H1 (cell line): ENCODE measurements at regions not wholly inside any gene's neighbourhood (a gene's known extent, or its start where the extent isn't known, plus 50 kb on each side); places are given as distances from the start of the nearest gene placed in this dataset.

ENCODE experiments used
- EGR1 ChIP-seq: IDR thresholded peaks from 2 replicates; pipeline ENCODE4 v1.6.1; 2011; ENCODE audit warnings: low read depth, low read length, borderline replicate concordance
- HDAC2 ChIP-seq, 2 experiments: fragments of 300-600 bp in 1 of 2; sonication (generic) in 1 of 2; IDR thresholded peaks; 2 replicates each; pipeline ENCODE4 v1.6.1; 2011 to 2012; ENCODE audit warnings: low read depth in 2 of 2, low read length in 2 of 2, mild to moderate bottlenecking in 2 of 2, moderate library complexity in 2 of 2, borderline replicate concordance in 1 of 2, inconsistent platforms in 1 of 2
- KDM1A ChIP-seq: fragments of 200-600, 300-600 bp; sonication (generic); IDR thresholded peaks from 2 replicates; pipeline ENCODE4 v1.7.1; 2016; ENCODE audit warnings: mild to moderate bottlenecking, low read length, borderline replicate concordance
- POU5F1 ChIP-seq: IDR thresholded peaks from 2 replicates; pipeline ENCODE4 v1.6.1; 2011; ENCODE audit warnings: low read depth, mild to moderate bottlenecking, low read length, moderate library complexity
- SAP30 ChIP-seq: fragments of 300-600 bp; sonication (generic); IDR thresholded peaks from 2 replicates; pipeline ENCODE4 v1.7.1; 2012; ENCODE audit warnings: low read length, moderate library complexity, mild to moderate bottlenecking, inconsistent platforms; ENCODE audit not compliant: insufficient read depth, insufficient replicate concordance
- TF ChIP-seq, protein P1 (sequence below): fragments of 300-600 bp; sonication (generic); IDR thresholded peaks from 2 replicates; pipeline ENCODE4 v1.7.1; 2012; ENCODE audit warnings: low read length, moderate library complexity, mild to moderate bottlenecking, inconsistent platforms; ENCODE audit not compliant: insufficient replicate concordance

DNA sequence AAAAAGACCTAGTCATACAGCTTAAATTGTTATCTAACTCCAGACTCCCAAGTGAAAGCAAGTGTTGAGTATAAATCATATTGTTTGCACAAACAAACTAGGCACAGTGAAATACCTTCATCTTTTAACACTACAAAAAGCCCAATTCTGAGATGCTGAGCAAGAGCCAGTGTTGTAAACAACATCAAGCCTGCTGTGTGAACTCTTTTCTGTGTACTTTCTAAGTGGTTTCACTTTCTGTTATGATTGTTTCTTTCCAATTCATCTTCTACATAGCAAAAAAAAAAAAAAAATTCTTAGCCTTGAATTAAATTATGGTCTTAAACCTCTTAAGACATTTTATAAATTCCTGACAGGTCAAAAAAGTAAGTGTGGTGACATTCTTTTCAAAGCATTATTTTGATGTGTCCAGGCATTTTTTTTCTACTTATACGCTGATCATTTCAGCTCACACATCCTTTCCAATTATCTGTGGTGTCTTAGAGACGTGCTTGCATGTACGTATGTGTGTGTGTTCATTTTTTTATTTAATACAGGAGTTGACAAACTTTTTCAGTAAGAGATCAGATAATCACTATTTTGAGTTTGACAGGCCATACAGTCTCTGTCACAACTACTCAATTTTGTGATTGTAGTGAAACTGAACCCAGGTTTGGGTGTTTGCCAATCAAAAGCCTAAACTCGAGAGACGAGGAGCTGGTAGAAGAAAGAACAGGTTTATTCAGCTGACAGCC is 556.1 kb downstream of the CDH9 start (continued):
- TF ChIP-seq, protein P1, sequence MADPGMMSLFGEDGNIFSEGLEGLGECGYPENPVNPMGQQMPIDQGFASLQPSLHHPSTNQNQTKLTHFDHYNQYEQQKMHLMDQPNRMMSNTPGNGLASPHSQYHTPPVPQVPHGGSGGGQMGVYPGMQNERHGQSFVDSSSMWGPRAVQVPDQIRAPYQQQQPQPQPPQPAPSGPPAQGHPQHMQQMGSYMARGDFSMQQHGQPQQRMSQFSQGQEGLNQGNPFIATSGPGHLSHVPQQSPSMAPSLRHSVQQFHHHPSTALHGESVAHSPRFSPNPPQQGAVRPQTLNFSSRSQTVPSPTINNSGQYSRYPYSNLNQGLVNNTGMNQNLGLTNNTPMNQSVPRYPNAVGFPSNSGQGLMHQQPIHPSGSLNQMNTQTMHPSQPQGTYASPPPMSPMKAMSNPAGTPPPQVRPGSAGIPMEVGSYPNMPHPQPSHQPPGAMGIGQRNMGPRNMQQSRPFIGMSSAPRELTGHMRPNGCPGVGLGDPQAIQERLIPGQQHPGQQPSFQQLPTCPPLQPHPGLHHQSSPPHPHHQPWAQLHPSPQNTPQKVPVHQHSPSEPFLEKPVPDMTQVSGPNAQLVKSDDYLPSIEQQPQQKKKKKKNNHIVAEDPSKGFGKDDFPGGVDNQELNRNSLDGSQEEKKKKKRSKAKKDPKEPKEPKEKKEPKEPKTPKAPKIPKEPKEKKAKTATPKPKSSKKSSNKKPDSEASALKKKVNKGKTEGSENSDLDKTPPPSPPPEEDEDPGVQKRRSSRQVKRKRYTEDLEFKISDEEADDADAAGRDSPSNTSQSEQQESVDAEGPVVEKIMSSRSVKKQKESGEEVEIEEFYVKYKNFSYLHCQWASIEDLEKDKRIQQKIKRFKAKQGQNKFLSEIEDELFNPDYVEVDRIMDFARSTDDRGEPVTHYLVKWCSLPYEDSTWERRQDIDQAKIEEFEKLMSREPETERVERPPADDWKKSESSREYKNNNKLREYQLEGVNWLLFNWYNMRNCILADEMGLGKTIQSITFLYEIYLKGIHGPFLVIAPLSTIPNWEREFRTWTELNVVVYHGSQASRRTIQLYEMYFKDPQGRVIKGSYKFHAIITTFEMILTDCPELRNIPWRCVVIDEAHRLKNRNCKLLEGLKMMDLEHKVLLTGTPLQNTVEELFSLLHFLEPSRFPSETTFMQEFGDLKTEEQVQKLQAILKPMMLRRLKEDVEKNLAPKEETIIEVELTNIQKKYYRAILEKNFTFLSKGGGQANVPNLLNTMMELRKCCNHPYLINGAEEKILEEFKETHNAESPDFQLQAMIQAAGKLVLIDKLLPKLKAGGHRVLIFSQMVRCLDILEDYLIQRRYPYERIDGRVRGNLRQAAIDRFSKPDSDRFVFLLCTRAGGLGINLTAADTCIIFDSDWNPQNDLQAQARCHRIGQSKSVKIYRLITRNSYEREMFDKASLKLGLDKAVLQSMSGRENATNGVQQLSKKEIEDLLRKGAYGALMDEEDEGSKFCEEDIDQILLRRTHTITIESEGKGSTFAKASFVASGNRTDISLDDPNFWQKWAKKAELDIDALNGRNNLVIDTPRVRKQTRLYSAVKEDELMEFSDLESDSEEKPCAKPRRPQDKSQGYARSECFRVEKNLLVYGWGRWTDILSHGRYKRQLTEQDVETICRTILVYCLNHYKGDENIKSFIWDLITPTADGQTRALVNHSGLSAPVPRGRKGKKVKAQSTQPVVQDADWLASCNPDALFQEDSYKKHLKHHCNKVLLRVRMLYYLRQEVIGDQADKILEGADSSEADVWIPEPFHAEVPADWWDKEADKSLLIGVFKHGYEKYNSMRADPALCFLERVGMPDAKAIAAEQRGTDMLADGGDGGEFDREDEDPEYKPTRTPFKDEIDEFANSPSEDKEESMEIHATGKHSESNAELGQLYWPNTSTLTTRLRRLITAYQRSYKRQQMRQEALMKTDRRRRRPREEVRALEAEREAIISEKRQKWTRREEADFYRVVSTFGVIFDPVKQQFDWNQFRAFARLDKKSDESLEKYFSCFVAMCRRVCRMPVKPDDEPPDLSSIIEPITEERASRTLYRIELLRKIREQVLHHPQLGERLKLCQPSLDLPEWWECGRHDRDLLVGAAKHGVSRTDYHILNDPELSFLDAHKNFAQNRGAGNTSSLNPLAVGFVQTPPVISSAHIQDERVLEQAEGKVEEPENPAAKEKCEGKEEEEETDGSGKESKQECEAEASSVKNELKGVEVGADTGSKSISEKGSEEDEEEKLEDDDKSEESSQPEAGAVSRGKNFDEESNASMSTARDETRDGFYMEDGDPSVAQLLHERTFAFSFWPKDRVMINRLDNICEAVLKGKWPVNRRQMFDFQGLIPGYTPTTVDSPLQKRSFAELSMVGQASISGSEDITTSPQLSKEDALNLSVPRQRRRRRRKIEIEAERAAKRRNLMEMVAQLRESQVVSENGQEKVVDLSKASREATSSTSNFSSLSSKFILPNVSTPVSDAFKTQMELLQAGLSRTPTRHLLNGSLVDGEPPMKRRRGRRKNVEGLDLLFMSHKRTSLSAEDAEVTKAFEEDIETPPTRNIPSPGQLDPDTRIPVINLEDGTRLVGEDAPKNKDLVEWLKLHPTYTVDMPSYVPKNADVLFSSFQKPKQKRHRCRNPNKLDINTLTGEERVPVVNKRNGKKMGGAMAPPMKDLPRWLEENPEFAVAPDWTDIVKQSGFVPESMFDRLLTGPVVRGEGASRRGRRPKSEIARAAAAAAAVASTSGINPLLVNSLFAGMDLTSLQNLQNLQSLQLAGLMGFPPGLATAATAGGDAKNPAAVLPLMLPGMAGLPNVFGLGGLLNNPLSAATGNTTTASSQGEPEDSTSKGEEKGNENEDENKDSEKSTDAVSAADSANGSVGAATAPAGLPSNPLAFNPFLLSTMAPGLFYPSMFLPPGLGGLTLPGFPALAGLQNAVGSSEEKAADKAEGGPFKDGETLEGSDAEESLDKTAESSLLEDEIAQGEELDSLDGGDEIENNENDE, result no peak
- TF ChIP-seq SAP30 (no peak), EGR1 (no peak), KDM1A (no peak), HDAC2 (IDR thresholded peaks at IDR 0.05; ENCODE audit: borderline replicate concordance in 1 of 2, low read depth in 2 of 2, low read length in 2 of 2) (no peak), POU5F1 (no peak)
